GM21576 (cell line): ENCODE measurements at regions not wholly inside any gene's neighbourhood (a gene's known extent, or its start where the extent isn't known, plus 50 kb on each side); places are given as distances from the start of the nearest gene placed in this dataset.
"Not testable (repeated sequence)": the region's sequence is repeated elsewhere in the genome, so short reads cannot be mapped to it uniquely, and the experiment has no call there.

Experiments
- ATAC-seq: cut with Tn5 transposase; IDR thresholded peaks from one replicate; pipeline ENCODE4 v1.9.1; 2021; ENCODE audit warnings: mild to moderate bottlenecking, moderate library complexity; ENCODE audit not compliant: unreplicated experiment

DNA sequence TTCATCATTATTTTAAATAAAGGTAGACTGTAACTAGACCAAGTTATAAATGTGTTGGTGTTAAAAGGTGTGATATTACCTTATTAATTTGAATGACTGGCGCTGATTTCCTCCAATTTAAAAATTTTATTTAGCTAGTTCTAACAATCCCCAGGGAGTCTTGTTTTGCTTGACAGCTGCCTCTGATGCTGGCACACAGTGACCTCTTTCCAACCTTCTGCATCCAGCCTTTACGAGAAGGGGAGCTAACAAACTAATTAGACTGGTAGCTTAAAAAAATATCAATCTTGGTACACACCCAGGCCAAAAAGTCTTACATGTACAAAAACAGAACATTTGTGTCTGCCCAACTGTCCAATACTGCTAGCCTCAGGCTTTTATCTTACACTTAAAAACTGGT is 51.8 kb upstream of the ENPEP start:
- ATAC-seq, result no peak

DNA sequence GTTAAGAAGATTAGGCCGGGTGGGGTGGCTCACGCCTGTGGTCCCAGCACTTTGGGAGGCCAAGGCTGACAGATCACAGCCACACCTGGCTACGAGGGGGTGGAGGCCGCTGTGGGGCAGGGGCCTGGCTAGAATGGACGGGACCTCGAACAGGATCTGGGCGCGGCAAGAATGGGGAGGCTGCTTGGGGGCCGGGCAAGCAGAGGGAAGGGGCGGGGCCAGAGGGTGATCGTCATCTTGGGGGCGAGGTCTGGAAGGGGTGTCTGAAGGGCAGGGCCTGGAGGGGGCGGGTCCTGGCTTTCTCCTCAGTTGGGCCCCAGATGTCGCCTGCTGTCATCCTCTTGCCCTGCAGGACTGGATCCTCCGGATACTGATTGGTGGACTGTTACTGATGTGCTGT is 57.3 kb upstream of the ENPEP start:
- ATAC-seq, result no peak

DNA sequence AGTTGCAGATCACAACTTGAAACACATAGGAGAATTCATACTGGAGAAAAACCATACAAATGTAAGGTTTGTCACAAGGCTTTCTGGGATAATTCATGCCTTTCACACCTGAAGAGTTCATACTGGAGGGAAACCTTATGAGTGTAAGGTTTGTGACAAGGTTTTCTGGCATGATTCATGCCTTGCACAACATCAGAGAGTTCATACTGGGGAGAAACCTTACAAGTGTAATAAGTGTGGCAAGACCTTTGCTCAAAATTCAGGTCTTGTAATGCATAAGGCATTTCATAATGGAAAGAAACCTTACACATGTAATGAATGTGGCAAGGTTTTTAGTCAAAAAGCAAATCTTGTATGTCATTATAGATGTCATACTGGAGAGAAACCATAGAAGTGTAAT is 58.8 kb upstream of the ENPEP start:
- no peak for ATAC-seq

DNA sequence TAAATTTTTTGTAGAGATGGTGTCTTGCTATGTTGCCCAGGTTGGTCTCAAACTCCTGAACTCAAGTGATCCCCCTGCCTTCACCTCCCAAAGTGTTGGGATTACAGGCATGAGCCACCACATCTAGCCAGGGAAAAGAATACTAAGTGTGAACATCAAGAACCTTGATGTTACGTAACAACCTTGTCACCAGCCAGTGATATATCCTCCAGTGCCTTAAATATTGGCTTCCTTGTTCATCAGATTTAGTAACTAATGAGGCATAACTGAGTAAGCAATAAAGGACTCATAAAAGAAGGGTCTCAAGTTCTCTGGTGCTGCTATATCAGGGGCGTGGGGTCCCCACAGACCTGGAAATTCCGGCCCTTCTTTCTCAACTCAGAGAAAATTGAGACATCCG is 60.5 kb upstream of the ENPEP start:
- ATAC-seq, result no peak

DNA sequence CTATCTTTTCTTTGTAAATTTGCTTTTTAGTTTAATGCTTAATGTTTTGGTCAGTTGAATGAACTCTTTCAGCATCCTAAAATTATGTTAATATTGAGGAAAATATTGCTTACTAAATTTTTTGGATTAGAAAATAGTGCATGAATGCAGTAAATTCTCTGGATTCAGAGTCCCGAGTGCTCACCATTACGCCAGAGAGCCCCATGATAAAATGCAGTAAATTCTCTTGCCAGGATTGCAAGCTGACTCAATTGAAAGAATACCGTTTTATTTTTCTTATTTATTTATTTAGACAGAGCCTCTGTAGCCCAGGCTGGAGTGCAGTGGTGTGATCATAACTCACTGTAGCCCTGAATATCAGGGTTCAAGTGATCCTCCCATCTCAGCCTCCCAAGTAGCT is 60.9 kb upstream of the ENPEP start:
- ATAC-seq, result no peak

DNA sequence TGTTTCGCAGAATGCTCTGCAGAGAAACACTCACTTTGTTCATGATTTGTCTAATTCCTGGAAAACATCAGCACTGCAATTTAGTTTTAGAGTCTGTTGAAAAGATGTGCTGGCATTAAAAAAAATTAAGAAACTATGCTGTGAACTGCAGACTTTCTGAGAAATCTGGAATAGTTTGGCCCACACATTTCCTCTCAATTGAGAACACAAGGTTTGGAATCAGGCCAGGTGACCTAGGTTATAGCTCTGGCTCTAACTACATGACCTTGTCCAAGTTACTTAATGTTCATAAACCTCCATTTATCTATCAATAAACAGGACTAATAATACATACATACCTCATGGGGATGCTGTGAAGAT is 61.4 kb upstream of the ENPEP start:
- no peak for ATAC-seq

DNA sequence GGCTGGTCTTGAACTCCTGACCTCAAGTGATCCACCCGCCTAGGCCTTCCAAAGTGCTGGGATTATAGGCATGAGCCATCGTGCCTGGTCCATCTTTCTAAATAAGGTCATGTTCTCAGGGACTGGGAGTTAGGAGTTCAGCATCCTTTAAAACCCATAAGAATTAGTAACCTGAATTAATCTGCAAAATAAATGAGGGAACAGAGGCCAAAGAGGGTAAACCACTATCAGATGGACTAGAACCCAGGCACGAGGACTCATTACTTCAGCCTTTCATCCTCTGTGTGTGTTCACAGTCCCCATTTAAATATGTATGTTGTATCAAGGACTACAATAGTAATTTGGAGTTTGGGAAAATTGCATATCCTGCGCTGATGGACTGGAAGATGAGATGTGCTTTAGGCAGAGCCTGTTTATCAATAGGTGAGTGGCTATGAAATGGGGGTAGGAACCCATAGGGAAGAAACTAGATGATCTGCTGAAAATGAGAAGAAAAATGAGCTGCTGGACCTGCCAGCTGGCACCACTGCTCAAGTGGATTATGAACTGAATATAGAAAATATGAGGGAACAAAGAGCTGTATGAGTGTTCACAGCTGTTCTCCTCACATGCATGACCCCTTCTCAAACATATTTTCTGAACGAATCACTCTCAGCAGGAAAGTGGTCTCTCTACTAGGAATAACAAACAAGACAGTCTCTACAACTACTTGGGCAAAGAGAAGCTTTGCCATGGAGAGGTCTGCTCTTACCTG is 62.0 kb upstream of the ENPEP start:
- ATAC-seq, result not testable (repeated sequence)

DNA sequence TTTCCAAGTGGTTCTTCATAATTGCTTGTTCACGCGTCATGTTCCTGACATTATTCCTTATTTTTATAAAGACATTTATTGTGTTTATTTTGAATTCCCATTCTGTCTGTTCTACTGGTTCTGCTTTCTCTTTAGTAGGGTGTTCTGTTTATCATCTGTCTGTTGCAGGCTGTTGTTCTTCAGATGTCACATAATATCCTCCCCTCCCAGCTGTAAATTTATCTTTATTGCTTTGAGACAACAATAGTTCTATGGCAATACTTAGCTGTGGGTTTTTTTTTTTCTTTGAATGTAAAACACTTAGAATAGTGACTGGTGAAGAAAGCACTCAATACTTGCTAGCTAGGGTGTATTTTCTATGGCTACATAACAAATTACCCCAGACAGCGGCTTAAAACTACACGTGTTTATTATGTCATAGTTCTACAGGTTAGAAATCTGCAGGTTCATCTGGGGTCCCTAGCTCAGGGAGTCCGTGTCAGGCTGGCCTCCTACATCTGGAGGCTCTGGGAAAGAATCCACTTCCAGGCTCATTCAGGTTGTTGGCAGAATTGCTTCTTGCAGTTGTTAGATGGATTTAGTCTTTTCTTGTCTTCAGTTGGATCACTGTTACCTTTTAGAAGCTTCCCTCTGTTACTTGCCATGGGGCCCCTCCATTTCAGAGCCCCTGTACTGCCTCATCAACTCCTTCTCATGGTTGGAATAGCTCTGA is 63.4 kb upstream of the ENPEP start:
- ATAC-seq, result no peak

DNA sequence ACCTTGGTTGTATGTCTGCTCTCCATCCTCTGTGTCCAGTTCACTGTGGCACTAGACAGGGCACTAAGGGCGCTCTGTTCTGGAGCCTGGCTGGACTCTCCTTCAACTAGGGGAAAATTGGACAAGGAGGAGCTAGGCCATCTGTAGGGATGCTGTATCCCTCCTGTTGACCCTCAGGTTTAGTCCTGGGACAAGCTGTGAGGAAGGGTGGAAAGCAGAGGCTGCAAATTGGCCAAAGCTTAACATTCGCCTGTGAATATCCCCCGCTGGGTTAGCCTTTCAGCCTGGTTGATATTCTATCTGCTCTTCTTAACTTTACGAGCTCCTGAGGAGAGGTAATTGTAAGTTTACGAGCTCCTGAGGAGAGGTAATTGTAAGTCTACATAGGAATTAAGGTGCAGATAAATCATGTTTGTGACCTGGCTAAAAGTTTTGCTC is 64.4 kb upstream of the ENPEP start:
- no peak for ATAC-seq

DNA sequence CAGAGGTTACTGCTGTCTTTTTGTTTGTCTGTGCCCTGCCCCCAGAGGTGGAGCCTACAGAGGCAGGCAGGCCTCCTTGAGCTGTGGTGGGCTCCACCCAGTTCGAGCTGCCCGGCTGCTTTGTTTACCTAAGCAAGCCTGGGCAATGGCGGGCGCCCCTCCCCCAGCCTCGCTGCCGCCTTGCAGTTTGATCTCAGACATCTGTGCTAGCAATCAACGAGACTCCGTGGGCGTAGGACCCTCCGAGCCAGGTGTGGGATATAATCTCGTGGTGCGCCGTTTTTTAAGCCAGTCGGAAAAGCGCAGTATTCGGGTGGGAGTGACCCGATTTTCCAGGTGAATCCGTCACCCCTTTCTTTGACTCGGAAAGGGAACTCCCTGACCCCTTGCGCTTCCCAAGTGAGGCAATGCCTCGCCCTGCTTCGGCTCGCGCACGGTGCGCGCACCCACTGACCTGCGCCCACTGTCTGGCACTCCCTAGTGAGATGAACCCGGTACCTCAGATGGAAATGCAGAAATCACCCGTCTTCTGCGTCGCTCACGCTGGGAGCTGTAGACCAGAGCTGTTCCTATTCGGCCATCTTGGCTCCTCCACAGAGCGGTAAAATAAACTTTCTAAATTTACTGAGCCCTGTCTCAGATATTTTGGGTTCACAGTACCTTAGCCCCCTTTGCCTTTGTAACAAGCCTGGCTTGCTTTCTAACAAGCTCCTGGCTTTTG is 64.9 kb upstream of the ENPEP start:
- not testable (repeated sequence) for ATAC-seq

DNA sequence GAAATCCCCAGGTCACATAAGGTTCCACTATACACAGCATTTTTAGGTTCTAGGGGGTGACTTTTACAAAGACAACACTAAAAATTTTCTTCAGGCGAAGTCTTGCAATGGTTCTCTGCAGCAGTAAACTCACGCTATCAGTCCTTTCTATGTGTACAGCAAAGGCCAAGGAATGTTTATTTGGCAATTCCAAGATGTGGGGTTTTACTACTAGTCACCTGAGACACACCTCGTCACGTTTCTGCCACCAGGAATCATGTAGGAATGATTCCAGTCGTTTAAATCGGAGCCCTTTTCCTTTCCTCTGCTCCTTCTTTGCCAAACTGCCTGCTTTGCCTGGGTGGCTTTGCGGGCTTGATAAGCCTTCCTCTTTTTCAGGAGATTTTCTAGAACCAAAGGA is 75.9 kb upstream of the ENPEP start:
- ATAC-seq, result no peak

DNA sequence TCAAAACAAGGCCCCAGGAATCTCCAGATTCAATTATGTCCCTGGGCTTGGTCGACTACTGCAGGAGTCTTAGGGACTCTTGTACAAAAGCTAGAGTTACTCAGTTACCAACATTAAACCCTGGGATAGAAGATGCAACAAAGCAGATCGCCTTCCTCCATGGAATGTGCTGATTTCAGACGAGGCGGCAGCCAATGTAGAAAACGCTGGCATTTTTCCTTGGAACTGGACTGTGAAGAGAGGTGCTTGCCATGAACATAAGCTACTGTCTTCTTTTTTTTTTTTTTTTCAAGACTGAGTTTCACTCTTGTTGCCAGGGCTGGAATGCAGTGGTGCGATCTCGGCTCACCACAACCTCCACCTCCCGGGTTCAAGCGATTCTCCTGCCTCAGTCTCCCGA is 76.9 kb upstream of the ENPEP start:
- not testable (repeated sequence) for ATAC-seq

DNA sequence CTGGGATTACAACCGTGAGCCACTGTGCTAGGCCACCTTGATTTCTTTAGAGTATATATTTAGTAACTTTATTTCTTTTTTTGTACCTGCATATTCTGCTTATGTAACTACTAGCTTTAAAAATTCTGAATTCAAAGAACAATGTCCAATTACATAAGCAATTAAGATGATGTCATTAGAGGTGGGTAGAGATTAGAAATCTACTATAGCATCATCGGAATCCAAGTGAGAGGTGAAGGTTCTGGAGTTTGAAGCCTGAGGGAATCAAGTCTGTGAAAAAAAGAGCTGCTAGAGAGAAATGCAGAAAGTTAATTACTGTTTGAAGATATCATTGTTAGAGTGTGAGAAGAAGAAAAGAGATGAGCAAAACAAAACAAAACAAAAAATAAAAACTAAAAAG is 79.0 kb upstream of the ENPEP start:
- ATAC-seq, result no peak

DNA sequence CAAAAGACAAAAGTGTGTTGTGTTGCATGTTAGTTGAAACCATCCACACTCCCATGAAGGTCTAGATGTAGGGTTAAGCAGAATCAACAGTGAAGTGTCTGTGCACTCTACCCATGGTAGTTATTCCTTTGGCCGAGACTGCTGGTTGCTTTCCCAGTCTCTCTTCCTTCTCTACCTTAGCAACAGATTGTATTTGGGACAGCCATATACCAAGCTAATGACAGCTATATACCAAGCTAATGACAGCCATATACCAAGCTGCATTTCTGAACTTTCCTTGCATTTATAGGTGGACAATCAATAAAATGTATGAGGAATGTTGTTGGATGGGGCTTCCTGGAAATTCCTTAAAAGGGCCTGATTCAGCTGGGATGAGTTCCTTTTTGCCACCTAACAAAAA is 80.5 kb upstream of the ENPEP start:
- no peak for ATAC-seq

DNA sequence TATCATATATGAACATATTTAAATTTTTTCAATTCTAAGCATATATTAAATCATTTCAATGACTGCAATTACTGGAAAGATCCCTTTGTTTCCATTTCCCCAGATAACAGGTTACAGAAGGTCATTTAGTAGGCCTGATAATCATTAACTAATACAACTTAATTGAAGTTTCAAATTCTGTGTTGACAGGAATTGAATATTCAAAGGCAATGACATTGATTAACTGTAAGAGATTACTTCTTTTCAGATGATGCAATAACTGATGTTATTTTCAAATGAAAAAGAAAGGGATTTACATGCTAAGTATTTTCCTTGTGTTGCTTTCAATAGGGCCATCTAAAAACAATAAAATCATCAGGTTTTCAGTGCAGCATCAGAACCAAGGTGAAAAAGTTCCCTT is 81.1 kb upstream of the ENPEP start:
- ATAC-seq, result no peak

DNA sequence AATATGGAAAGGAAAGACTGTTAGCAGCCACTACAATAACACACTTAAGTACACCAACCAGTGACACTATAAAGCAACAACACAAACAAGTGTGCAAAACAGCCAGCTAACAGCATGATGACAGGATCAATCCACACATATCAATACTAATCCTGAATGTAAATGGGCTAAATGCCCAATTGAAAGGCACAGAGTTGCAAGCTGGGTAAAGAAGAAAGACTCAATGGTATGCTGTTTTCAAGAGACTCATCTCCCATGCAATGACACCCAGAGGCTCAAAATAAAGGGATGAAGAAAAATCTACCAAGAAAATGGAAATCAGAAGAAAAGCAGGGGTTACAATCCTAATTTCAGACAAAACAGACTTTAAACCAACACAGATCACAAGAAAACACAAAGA is 94.2 kb upstream of the ENPEP start:
- ATAC-seq, result no peak

DNA sequence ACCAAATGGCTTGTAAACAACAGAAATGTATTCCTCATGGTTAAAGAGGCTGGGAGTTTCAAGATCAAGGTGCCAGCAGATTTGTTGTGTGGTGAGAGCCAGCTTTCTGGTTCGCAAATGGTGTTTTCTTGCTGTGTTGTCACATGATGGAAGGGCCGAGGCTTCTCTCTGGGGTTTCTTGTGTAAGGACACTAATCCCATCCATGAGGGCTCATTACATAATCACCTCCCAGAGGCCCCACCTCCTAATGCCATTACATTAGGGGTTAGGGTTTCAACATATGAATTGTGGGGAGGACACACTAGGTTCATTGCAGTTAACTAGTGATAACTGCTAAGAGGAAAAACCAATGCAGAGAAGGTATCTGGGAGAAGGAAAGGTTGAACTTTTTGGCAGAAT is 103.5 kb upstream of the ENPEP start:
- no peak for ATAC-seq

DNA sequence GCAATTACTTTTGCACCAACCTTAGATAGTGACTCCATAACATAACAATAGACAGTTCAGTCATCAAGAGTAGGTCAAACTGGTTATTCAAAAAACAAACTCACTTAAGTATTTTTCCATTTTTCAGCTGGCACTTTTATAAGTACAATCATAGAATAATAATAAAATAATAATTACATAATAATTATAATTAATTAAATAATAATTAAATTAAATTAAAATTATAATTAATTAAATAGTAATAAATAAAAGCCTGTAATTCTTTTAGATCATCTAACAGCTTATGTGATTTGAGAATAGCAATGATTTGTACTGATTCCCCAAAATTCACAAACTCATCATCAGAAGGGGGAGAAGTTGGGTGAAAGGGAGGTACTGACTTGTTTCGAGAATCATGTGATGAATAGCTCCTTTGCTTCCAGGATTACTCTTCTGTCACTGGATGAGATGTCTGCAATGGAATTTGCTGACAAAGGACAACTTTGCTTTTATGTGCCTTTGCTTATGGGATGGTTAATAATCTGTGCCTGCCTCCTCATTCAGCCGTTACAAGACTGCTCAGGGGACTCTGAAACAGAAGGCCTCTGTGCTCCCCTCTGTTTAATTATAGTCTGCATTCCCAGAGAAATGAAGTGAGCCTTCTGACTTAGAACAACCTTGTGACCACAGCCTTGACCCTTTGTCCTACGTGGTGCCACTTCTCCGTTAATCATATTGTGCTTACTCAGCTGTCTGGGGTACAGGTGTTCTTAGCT is 104.8 kb upstream of the ENPEP start:
- ATAC-seq, result no peak

DNA sequence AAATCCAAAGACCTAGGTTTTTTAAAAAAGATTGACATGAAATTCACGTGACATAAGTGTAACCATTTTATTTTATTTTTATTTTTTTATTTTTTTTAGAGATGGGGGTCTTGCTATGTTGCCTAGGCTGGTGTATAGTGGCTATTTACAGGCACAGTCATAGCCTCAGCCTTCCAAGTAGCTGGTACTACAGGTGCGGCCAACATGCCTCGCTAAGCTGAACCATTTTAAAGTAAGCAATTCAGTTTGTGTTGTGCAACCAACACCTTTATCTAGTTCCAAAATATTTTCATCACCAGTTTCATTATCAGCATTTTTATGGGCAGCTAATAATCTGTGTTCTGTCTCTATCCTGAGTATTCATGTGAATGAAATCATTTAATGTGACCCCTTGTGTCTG is 107.5 kb upstream of the ENPEP start:
- no peak for ATAC-seq

DNA sequence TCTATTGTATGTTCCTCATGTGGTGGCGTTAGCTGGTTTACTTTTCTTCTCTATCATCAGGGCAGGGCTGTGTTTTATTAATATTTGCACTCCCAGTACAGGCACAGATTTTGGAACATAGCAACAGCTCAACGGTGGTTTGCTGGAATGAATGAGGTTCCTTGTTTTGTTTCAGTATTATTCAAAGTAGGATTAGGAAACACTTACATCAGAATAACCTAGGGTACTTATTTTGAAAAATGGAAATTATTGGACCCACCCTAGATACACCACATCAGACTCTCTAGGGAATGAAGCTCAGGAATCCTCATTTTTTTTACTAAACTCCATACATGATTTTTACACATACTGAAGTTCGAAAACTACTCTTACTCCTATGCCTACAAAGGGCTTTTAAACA is 108.8 kb upstream of the ENPEP start:
- ATAC-seq, result no peak

DNA sequence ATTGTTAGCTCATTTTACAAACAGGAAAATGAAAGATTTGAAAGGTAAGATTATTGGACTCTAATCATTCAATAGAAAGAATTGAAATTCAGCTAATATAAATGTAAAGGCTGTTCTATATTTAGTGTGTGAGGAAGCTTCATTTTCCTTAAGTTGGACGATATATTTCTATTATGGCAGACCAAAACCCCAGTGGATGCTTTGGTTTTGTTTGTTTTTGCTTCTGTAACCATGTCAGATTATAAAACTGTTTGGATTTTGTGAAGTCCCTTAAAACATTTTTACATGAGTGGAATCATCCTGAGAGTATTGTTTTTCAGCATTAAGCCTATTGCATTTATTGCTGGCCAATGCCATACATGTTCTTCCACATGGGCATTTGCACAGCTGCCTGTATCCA is 110.2 kb upstream of the ENPEP start:
- no peak for ATAC-seq
